ENCODE measurements at regions not wholly inside any gene's neighbourhood (a gene's known extent, or its start where the extent isn't known, plus 50 kb on each side); places are given as distances from the start of the nearest gene placed in this dataset.

DNA sequence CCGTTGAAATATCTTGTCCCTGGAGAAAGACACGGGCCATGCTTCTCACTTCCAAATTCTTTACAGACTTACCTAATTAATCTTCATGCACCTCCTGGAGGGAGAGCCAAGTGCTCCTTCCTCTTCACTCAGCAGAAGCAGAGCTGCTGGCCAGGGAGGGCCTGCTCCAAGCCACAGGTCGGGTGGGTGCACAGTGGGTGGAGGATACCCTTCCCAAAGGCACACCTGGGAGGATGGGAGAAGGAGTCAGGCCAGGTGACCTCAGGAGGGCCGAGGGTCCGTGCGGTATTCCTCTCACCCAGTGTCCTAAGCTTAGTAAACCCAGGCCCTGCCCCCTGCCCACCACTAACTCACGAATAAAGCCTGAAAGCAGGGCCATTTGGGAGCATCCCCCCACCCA, 171.3 kb upstream of the RPL38 start:
- TF ChIP-seq, protein P1, sequence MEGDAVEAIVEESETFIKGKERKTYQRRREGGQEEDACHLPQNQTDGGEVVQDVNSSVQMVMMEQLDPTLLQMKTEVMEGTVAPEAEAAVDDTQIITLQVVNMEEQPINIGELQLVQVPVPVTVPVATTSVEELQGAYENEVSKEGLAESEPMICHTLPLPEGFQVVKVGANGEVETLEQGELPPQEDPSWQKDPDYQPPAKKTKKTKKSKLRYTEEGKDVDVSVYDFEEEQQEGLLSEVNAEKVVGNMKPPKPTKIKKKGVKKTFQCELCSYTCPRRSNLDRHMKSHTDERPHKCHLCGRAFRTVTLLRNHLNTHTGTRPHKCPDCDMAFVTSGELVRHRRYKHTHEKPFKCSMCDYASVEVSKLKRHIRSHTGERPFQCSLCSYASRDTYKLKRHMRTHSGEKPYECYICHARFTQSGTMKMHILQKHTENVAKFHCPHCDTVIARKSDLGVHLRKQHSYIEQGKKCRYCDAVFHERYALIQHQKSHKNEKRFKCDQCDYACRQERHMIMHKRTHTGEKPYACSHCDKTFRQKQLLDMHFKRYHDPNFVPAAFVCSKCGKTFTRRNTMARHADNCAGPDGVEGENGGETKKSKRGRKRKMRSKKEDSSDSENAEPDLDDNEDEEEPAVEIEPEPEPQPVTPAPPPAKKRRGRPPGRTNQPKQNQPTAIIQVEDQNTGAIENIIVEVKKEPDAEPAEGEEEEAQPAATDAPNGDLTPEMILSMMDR (IDR thresholded peaks at IDR 0.05; ENCODE audit: control extremely low read depth in 1 of 3, insufficient read depth in 1 of 3, low read depth in 1 of 3, low read length in 3 of 3), result no peak
- TF ChIP-seq TCF12 (IDR thresholded peaks at IDR 0.05; ENCODE audit: low read depth, low read length) (no peak), POLR2AphosphoS5 (IDR thresholded peaks at IDR 0.05; ENCODE audit: low read depth, low read length) (no peak), POLR2A (IDR thresholded peaks at IDR 0.05; ENCODE audit: control extremely low read depth in 1 of 2, low read depth in 2 of 2, low read length in 2 of 2) (no peak), BCL11A (IDR thresholded peaks at IDR 0.05; ENCODE audit: low read depth in 2 of 2, low read length in 2 of 2) (no peak), GABPA (IDR thresholded peaks at IDR 0.05; ENCODE audit: borderline replicate concordance, insufficient read depth, low read length) (no peak), CTBP2 (IDR thresholded peaks at IDR 0.05; ENCODE audit: borderline replicate concordance, insufficient read depth, insufficient read length, low read length) (no peak), EP300 (IDR thresholded peaks at IDR 0.05; ENCODE audit: borderline replicate concordance in 1 of 2, low read depth in 2 of 2, low read length in 2 of 2) (no peak)
